ENCODE measurements at regions not wholly inside any gene's neighbourhood (a gene's known extent, or its start where the extent isn't known, plus 50 kb on each side); places are given as distances from the start of the nearest gene placed in this dataset.

DNA sequence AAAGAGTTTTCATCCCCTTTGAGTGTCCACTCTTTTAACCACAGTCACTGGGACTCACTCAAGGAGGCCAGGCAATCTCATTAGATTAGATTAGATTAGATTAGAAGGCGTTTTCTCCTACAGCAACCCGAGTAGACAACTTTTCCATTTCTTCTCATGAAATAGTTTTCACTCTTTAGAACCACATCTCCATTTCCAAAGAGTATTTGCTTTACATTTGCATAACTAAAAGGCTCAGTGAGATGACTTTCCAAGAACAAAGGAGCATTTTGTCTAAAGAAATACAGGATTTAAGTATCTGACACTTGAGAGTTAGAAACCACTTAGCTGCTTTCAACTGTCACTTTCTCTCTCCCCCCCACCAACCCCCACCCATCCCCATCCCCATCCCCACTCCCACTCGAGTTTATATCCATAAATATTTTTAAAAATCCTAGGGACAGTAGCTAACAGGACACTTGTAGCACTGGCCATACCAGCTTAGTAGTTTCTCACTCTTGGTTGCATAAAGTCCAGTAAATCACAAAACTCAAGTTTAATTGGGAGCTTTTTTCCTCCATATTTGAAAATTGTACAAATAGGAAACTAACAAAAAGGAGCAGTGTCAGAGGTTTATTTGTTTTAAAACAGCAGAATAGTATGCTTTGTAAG is 2202.9 kb upstream of the WWC1 start:
- TF ChIP-seq, protein P1, sequence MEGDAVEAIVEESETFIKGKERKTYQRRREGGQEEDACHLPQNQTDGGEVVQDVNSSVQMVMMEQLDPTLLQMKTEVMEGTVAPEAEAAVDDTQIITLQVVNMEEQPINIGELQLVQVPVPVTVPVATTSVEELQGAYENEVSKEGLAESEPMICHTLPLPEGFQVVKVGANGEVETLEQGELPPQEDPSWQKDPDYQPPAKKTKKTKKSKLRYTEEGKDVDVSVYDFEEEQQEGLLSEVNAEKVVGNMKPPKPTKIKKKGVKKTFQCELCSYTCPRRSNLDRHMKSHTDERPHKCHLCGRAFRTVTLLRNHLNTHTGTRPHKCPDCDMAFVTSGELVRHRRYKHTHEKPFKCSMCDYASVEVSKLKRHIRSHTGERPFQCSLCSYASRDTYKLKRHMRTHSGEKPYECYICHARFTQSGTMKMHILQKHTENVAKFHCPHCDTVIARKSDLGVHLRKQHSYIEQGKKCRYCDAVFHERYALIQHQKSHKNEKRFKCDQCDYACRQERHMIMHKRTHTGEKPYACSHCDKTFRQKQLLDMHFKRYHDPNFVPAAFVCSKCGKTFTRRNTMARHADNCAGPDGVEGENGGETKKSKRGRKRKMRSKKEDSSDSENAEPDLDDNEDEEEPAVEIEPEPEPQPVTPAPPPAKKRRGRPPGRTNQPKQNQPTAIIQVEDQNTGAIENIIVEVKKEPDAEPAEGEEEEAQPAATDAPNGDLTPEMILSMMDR (IDR thresholded peaks at IDR 0.05; ENCODE audit: extremely low read depth, insufficient read depth, missing control alignments) = no peak
- no peak for DNase-seq (ENCODE audit: low spot score)
- in situ Hi-C loops (cut with MboI; ENCODE audit: low pct_unique_long_range_greater_than_20kb, low sequenced_read_pairs, unreplicated experiment) = no loop called here

DNA sequence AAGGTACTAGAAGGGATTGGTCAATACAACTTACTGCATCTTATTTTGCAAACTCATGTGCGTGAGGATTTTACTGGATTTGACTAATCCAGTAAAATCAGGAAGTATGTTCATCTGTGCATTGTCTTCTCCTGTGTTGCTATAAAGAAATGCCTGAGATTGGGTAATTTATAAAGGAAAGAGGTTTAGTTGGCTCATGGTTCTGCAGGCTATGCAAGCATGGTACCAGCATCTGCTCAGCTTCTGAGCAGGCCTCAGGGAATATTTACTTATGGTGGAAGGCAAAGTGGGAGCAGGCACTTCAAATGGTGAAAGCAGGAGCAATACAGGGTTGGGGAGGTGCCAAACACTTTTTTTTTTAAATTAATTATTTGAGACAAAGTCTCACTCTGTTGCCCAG is 2199.5 kb upstream of the WWC1 start:
- in situ Hi-C loops (cut with MboI; ENCODE audit: low pct_unique_long_range_greater_than_20kb, low sequenced_read_pairs, unreplicated experiment) = no loop called here
- no peak for DNase-seq (ENCODE audit: low spot score)
- TF ChIP-seq, protein P1 (IDR thresholded peaks at IDR 0.05; ENCODE audit: extremely low read depth, insufficient read depth, missing control alignments) = no peak

DNA sequence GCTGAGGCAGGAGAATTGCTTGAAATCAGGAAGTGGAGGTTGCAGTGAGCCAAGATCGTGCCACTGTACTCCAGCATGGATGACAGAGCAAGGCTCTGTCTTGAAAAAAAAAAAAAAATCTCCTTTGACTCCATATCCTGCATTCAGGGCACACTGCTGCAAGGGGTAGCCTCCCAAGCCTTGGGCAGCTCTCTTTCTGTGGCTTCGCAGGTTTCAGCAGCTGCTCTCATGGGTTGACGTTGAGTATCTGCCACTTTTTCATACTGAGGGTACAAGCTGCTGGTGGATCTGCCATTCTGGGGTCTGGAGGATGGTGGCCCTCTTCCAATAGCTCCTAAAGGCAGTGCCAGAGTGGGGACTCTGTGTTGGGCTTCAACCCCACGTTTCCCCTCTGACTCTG is 2198.1 kb upstream of the WWC1 start:
- no peak for DNase-seq (ENCODE audit: low spot score)

DNA sequence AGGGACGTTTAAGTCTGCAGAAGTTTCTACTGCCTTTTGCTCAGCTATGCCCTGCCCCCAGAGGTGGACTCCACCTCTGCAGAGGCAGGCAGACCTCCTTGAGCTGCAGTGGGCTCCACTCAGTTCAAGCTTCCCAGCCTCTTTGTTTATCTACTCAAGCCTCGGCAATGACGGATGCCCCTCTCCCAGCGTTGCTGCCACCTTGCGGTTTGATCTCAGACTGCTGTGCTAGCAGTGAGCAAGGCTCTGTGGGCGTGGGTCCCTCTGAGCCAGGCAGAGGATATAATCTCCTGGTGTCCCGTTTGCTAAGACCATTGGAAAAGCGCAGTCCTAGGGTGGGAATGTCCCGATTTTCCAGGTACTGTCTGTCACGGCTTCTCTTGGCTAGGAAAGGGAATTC is 2188.5 kb upstream of the WWC1 start:
- DNase-seq (ENCODE audit: low spot score) = no peak
- in situ Hi-C loops (cut with MboI; ENCODE audit: low pct_unique_long_range_greater_than_20kb, low sequenced_read_pairs, unreplicated experiment) = no loop called here
- TF ChIP-seq, protein P1 (IDR thresholded peaks at IDR 0.05; ENCODE audit: extremely low read depth, insufficient read depth, missing control alignments) = no peak

More for the DNA sequence above, 2198.1 kb upstream of the WWC1 start:
- in situ Hi-C loops (cut with MboI; ENCODE audit: low pct_unique_long_range_greater_than_20kb, low sequenced_read_pairs, unreplicated experiment) = no loop called here
- TF ChIP-seq, protein P1 (IDR thresholded peaks at IDR 0.05; ENCODE audit: extremely low read depth, insufficient read depth, missing control alignments) = no peak

DNA sequence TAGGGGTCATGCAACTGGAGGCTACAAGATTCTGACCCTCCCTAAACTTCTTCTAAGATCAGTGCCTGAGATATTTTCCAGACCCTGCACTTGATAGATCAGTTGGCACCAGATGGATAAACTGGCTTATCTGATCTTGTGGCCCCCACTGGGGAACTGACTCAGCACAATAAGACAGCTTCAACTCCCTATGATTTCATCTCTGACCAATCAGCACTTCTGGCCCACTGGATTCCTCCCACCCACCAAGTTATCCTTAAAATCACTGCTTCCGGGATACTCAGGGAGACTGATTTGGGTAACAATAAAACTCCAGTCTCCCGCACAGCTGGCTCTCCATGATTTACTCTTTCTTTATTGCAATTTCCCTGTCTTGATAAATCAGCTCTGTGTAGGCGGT is 2180.4 kb upstream of the WWC1 start:
- no peak for DNase-seq (ENCODE audit: low spot score)
- TF ChIP-seq, protein P1 (IDR thresholded peaks at IDR 0.05; ENCODE audit: extremely low read depth, insufficient read depth, missing control alignments) = no peak
- in situ Hi-C loops (cut with MboI; ENCODE audit: low pct_unique_long_range_greater_than_20kb, low sequenced_read_pairs, unreplicated experiment) = no loop called here

DNA sequence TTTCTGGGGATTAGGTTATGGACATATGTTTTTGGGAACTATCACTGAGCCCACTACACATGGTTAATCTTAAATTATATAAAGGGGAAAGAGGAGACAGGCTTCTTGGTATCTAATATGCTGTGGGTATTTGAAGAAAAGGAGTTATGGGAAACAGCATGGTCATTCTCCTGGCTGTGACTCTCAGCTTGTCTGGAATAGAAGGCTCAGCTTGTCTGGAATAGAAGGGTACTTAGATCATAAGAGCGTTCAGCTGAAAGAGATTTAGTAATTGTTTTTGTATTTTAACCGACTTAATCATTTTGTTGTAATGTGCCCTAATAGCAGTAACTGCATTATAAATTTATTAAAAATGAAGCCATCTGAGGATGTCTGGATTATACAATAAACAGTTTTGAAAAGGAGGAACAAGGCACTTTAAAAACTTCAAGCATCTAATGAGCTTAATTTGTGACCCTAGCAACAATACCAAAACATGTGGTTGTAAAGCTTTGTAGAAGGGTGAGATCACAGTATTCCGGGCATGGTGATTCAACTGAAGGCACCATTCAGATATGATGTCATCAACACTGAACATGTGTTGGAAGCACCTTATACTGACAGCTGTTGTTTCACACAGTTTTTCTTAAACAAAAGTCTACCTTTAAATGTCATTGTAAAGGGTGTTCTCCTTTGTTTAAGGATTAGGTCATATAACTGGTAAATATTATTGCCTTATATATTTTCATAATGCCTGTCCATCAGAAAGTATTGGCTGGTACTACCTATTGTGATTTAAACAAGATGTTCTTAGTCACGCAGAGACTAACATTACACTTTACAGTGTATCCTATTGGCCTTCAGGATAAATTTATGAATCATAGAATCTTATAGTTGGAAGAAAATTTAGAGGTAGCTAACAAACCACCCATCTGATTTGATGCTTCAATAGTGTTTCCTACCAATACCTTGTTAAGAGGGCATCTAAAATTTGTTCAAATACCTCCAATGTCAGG is 2174.1 kb upstream of the WWC1 start:
- DNase-seq (ENCODE audit: low spot score) = no peak
- in situ Hi-C loops (cut with MboI; ENCODE audit: low pct_unique_long_range_greater_than_20kb, low sequenced_read_pairs, unreplicated experiment) = no loop called here
- TF ChIP-seq, protein P1 (IDR thresholded peaks at IDR 0.05; ENCODE audit: extremely low read depth, insufficient read depth, missing control alignments) = no peak
